HEK293 (cell line): ENCODE measurements at regions not wholly inside any gene's neighbourhood (a gene's known extent, or its start where the extent isn't known, plus 50 kb on each side); places are given as distances from the start of the nearest gene placed in this dataset.

Experiments
- CTCF ChIA-PET: fragments of 350-600 bp; formaldehyde crosslinking; extraction: SDS; loops from one replicate; lab custom pipeline; 2021; ENCODE audit warnings: antibody characterized with exemption; lab: Yijun Ruan, JAX
- POLR2A ChIA-PET: fragments of 300-600 bp; formaldehyde crosslinking; extraction: SDS; loops from one replicate; lab custom pipeline; 2020; ENCODE audit warnings: antibody characterized with exemption, inconsistent platforms; lab: Yijun Ruan, JAX
- H3K27ac ChIP-seq: fragments of 200-500 bp; sonication (Bioruptor generic); 2 replicates; pipeline ENCODE4 v1.5.1; 2014; ENCODE audit warnings: low read depth, low read length, control low read depth, inconsistent platforms; ENCODE audit errors: extremely low read depth
- H3K36me3 ChIP-seq, 2 experiments: fragments of 200-500 bp in 1 of 2; sonication (Bioruptor generic) in 1 of 2; 1 replicate in 1 of 2; 2 replicates in 1 of 2; pipeline ENCODE4 v1.5.1; 2014 to 2017; ENCODE audit warnings: inconsistent platforms in 2 of 2, low read length in 2 of 2; ENCODE audit not compliant: control insufficient read depth in 2 of 2, insufficient read depth in 1 of 2
- H3K4me1 ChIP-seq: fragments of 200-500 bp; sonication (Bioruptor generic); 2 replicates; pipeline ENCODE4 v1.5.1; 2014; ENCODE audit warnings: mild to moderate bottlenecking, low read length, inconsistent platforms; ENCODE audit not compliant: control insufficient read depth, insufficient read depth
- H3K4me3 ChIP-seq: 2 replicates; pipeline ENCODE4 v1.5.1; 2011; ENCODE audit warnings: low read depth, mild to moderate bottlenecking, control low read depth, low read length, moderate library complexity
- H3K9me3 ChIP-seq: fragments of 200-500 bp; sonication (Bioruptor generic); 2 replicates; pipeline ENCODE4 v1.5.1; 2014; ENCODE audit warnings: low read depth, low read length, inconsistent platforms; ENCODE audit not compliant: control insufficient read depth, insufficient read depth
- GLI2 ChIP-seq: fragments of 450-650 bp; formaldehyde crosslinking; IDR thresholded peaks from 2 replicates; pipeline ENCODE4; 2017; ENCODE audit warnings: missing biosample characterization, missing genetic modification characterization, low read depth, borderline replicate concordance
- KLF9 ChIP-seq: fragments of 450-650 bp; formaldehyde crosslinking; IDR thresholded peaks from 2 replicates; pipeline ENCODE4 v1.5.1; 2016; ENCODE audit warnings: missing biosample characterization, missing genetic modification characterization, low read depth
- MZF1 ChIP-seq: fragments of 450-650 bp; formaldehyde crosslinking; IDR thresholded peaks from 2 replicates; pipeline ENCODE4 v1.5.1; 2017; ENCODE audit warnings: missing biosample characterization, missing genetic modification characterization, borderline replicate concordance
- PRDM1 ChIP-seq: fragments of 450-650 bp; formaldehyde crosslinking; IDR thresholded peaks from 2 replicates; pipeline ENCODE4; 2016; ENCODE audit warnings: missing biosample characterization, missing genetic modification characterization
- SCRT2 ChIP-seq: fragments of 450-650 bp; formaldehyde crosslinking; IDR thresholded peaks from 2 replicates; pipeline ENCODE4 v1.5.1; 2016; ENCODE audit warnings: missing biosample characterization, missing genetic modification characterization
- SP2 ChIP-seq: fragments of 450-650 bp; formaldehyde crosslinking; IDR thresholded peaks from 2 replicates; pipeline ENCODE4 v1.5.1; 2016; ENCODE audit warnings: missing biosample characterization, missing genetic modification characterization
- SP7 ChIP-seq: fragments of 450-650 bp; formaldehyde crosslinking; IDR thresholded peaks from 2 replicates; pipeline ENCODE4 v1.5.1; 2016; ENCODE audit warnings: missing biosample characterization, missing genetic modification characterization
- ZBTB11 ChIP-seq: fragments of 450-650 bp; formaldehyde crosslinking; conservative IDR thresholded peaks from 2 replicates; pipeline ENCODE4 v1.5.1; 2016; ENCODE audit warnings: low read depth, missing biosample characterization, missing genetic modification characterization
- ZBTB49 ChIP-seq: fragments of 450-650 bp; formaldehyde crosslinking; IDR thresholded peaks from 2 replicates; pipeline ENCODE4 v1.5.1; 2016; ENCODE audit warnings: missing biosample characterization, missing genetic modification characterization, low read depth
- ZBTB7A ChIP-seq: fragments of 450-650 bp; formaldehyde crosslinking; IDR thresholded peaks from 2 replicates; pipeline ENCODE4 v1.5.1; 2016; ENCODE audit warnings: low read depth, missing biosample characterization, missing genetic modification characterization
- ZNF10 ChIP-seq: fragments of 450-650 bp; formaldehyde crosslinking; IDR thresholded peaks from 2 replicates; pipeline ENCODE4 v1.5.1; 2017; ENCODE audit warnings: missing biosample characterization, missing genetic modification characterization
- ZNF112 ChIP-seq: fragments of 450-650 bp; formaldehyde crosslinking; IDR thresholded peaks from 2 replicates; pipeline ENCODE4 v1.5.0; 2017; ENCODE audit warnings: missing biosample characterization, missing genetic modification characterization
- ZNF133 ChIP-seq: fragments of 450-650 bp; formaldehyde crosslinking; IDR thresholded peaks from 2 replicates; pipeline ENCODE4 v1.5.1; 2016; ENCODE audit warnings: missing biosample characterization, missing genetic modification characterization
- ZNF146 ChIP-seq: fragments of 450-650 bp; formaldehyde crosslinking; IDR thresholded peaks from 2 replicates; pipeline ENCODE4 v1.5.1; 2016; ENCODE audit warnings: missing biosample characterization, missing genetic modification characterization
- ZNF248 ChIP-seq: fragments of 450-650 bp; formaldehyde crosslinking; IDR thresholded peaks from 2 replicates; pipeline ENCODE4 v1.5.1; 2017; ENCODE audit warnings: missing biosample characterization, missing genetic modification characterization
- ZNF394 ChIP-seq: fragments of 450-650 bp; formaldehyde crosslinking; IDR thresholded peaks from 2 replicates; pipeline ENCODE4 v1.5.1; 2016; ENCODE audit warnings: missing biosample characterization, missing genetic modification characterization, mild to moderate bottlenecking, moderate library complexity, borderline replicate concordance
- ZNF404 ChIP-seq: fragments of 450-650 bp; formaldehyde crosslinking; IDR thresholded peaks from 2 replicates; pipeline ENCODE4 v1.5.1; 2017; ENCODE audit warnings: missing biosample characterization, missing genetic modification characterization
- ZNF521 ChIP-seq: fragments of 450-650 bp; formaldehyde crosslinking; IDR thresholded peaks from 2 replicates; pipeline ENCODE4 v1.5.1; 2017; ENCODE audit warnings: missing biosample characterization, mild to moderate bottlenecking, missing genetic modification characterization
- ZNF529 ChIP-seq: fragments of 450-650 bp; formaldehyde crosslinking; IDR thresholded peaks from 2 replicates; pipeline ENCODE4 v1.5.1; 2017; ENCODE audit warnings: missing genetic modification characterization, missing biosample characterization; ENCODE audit not compliant: insufficient replicate concordance
- ZNF560 ChIP-seq: fragments of 450-650 bp; formaldehyde crosslinking; IDR thresholded peaks from 2 replicates; pipeline ENCODE4 v1.5.1; 2017; ENCODE audit warnings: missing biosample characterization, missing genetic modification characterization, borderline replicate concordance
- ZNF561 ChIP-seq: fragments of 450-650 bp; IDR thresholded peaks from 2 replicates; pipeline ENCODE4 v1.5.1; 2018; ENCODE audit warnings: missing biosample characterization, missing genetic modification characterization, borderline replicate concordance
- ZNF621 ChIP-seq: fragments of 450-650 bp; formaldehyde crosslinking; IDR thresholded peaks from 2 replicates; pipeline ENCODE4 v1.5.1; 2017; ENCODE audit warnings: missing biosample characterization, missing genetic modification characterization
- ZNF639 ChIP-seq: fragments of 450-650 bp; formaldehyde crosslinking; IDR thresholded peaks from 2 replicates; pipeline ENCODE4 v1.5.1; 2016; ENCODE audit warnings: missing biosample characterization, missing genetic modification characterization
- ZNF707 ChIP-seq: fragments of 450-650 bp; formaldehyde crosslinking; IDR thresholded peaks from 2 replicates; pipeline ENCODE4 v1.5.1; 2016; ENCODE audit warnings: missing biosample characterization, missing genetic modification characterization
- ZNF747 ChIP-seq: fragments of 450-650 bp; formaldehyde crosslinking; IDR thresholded peaks from 2 replicates; pipeline ENCODE4 v1.5.1; 2016; ENCODE audit warnings: missing biosample characterization, missing genetic modification characterization
- ZNF776 ChIP-seq: fragments of 450-650 bp; formaldehyde crosslinking; IDR thresholded peaks from 2 replicates; pipeline ENCODE4 v1.5.0; 2017; ENCODE audit warnings: missing biosample characterization, missing genetic modification characterization, borderline replicate concordance
- ZNF785 ChIP-seq: fragments of 450-650 bp; formaldehyde crosslinking; IDR thresholded peaks from 2 replicates; pipeline ENCODE4 v1.5.1; 2016; ENCODE audit warnings: missing biosample characterization, missing genetic modification characterization

- Histone ChIP-seq H3K4me3 (no peak overlapping the region), H3K4me1 (no peaks in the 10 kb centered on the region), H3K9me3 (no peaks in the 10 kb centered on the region), H3K27ac (no peak overlapping the region), H3K36me3 (no peaks in the 10 kb centered on the region)
- TF ChIP-seq ZNF133 (tag by site-specific recombination) = no peak
- TF ChIP-seq ZNF747 (tag by site-specific recombination) = no peak
- no peak for TF ChIP-seq GLI2
- no peak for TF ChIP-seq ZNF639
- no peak for TF ChIP-seq ZNF621
- no peak for TF ChIP-seq ZNF776
- TF ChIP-seq ZNF785 (tag by site-specific recombination) = no peak
- TF ChIP-seq ZNF529 (tag by site-specific recombination) = no peak
- no peak for TF ChIP-seq MZF1
- TF ChIP-seq ZNF394 (tag by site-specific recombination) = no peak
- TF ChIP-seq ZNF561 = no peak
- TF ChIP-seq ZNF404 (tag by site-specific recombination) = no peak
- TF ChIP-seq ZBTB7A (tag by site-specific recombination) = no peak
- no peak for TF ChIP-seq SCRT2 (tag by site-specific recombination)
- no peak for TF ChIP-seq ZNF146
- TF ChIP-seq ZNF707 (tag by site-specific recombination) = no peak
- CTCF ChIA-PET = interaction anchor here (0.6 kb wide), 1 partner anchor 33 kb away, joined by 3 read pairs; no protein-coding TSS in a partner anchor
- POLR2A ChIA-PET = no interaction called here
These were observed 353.9 kb downstream of the METTL4 start for GRCh38 chr18:2217356-2217755.

- ChIA-PET POLR2A (no interaction called here), CTCF (interaction anchor here (0.6 to 0.7 kb wide), 2 partner anchors 34 to 308 kb away, joined by 3 read pairs; no protein-coding TSS in a partner anchor)
- TF ChIP-seq SP2 = no peak
- no peak for TF ChIP-seq ZNF10 (tag by site-specific recombination)
These were observed 353.2 kb downstream of the METTL4 start for GRCh38 chr18:2218101-2218500.

GRCh38 chr18:2219706-2220105 lies 351.6 kb downstream of the METTL4 start:
- Histone ChIP-seq H3K27ac (no peak overlapping the region), H3K9me3 (no peaks in the 10 kb centered on the region), H3K4me1 (no peaks in the 10 kb centered on the region), H3K4me3 (no peak overlapping the region), H3K36me3 (no peaks in the 10 kb centered on the region)
- POLR2A ChIA-PET = no interaction called here
- CTCF ChIA-PET = interaction anchor here (1.0 to 1.2 kb wide), 2 partner anchors 172 to 322 kb away, joined by 3 read pairs; no protein-coding TSS in a partner anchor
- TF ChIP-seq ZNF404 (tag by site-specific recombination) = no peak
- no peak for TF ChIP-seq KLF9 (tag by site-specific recombination)
- no peak for TF ChIP-seq ZBTB11 (tag by site-specific recombination)
- no peak for TF ChIP-seq PRDM1 (tag by site-specific recombination)
- TF ChIP-seq ZNF521 (tag by site-specific recombination) = no peak
- no peak for TF ChIP-seq ZNF248 (tag by site-specific recombination)
- TF ChIP-seq SP7 (tag by site-specific recombination) = no peak
- no peak for TF ChIP-seq ZNF10 (tag by site-specific recombination)
- no peak for TF ChIP-seq ZNF560 (tag by site-specific recombination)
- TF ChIP-seq ZBTB49 (tag by site-specific recombination) = no peak
- no peak for TF ChIP-seq ZNF112 (tag by site-specific recombination)

More at GRCh38 chr18:2218101-2218500, 353.2 kb downstream of the METTL4 start:
- H3K27ac ChIP-seq = no peak overlapping the region
- no peaks in the 10 kb centered on the region for H3K36me3 ChIP-seq
- H3K4me3 ChIP-seq = no peak overlapping the region
- no peaks in the 10 kb centered on the region for H3K4me1 ChIP-seq
- H3K9me3 ChIP-seq = no peaks in the 10 kb centered on the region
